AG10803 (cell line): ENCODE measurements at regions not wholly inside any gene's neighbourhood (a gene's known extent, or its start where the extent isn't known, plus 50 kb on each side); places are given as distances from the start of the nearest gene placed in this dataset.

ENCODE experiments used
- DNase-seq: peaks from one replicate; pipeline ENCODE4 v3.0.0; 2010; ENCODE audit warnings: low read depth
- H3K4me3 ChIP-seq: 2 replicates; pipeline ENCODE4 v1.5.1; 2011; ENCODE audit warnings: mild to moderate bottlenecking, low read length, control low read depth
- CTCF ChIP-seq: conservative IDR thresholded peaks from 2 replicates; pipeline ENCODE4 v1.5.1; 2011; ENCODE audit warnings: mild to moderate bottlenecking, low read length, control low read depth, inconsistent platforms

GRCh38 chr7:67550801-67551436 is 554.3 kb downstream of the TYW1 start:
- H3K4me3 ChIP-seq: no peak overlapping the region
- no peak for DNase-seq

GRCh38 chr7:67552738-67553137 is 556.1 kb downstream of the TYW1 start:
- no peak for DNase-seq
- no peak for TF ChIP-seq CTCF
- H3K4me3 ChIP-seq: no peak overlapping the region

More at GRCh38 chr7:67550801-67551436, 554.3 kb downstream of the TYW1 start:
- TF ChIP-seq CTCF: no peak

GRCh38 chr7:67553378-67553777 is 556.7 kb downstream of the TYW1 start:
- H3K4me3 ChIP-seq: no peak overlapping the region
- DNase-seq: peak; percentile 11
- TF ChIP-seq CTCF: no peak

- no peak overlapping the region for H3K4me3 ChIP-seq
- DNase-seq: no peak
Observed at GRCh38 chr7:67554986-67555385, 558.4 kb downstream of the TYW1 start.

GRCh38 chr7:67564959-67565358 is 568.3 kb downstream of the TYW1 start:
- no peak for TF ChIP-seq CTCF
- no peak for DNase-seq

More at GRCh38 chr7:67554986-67555385, 558.4 kb downstream of the TYW1 start:
- no peak for TF ChIP-seq CTCF

GRCh38 chr7:67566101-67566500 is 569.5 kb downstream of the TYW1 start:
- DNase-seq: peak; percentile 39
- H3K4me3 ChIP-seq: no peak overlapping the region
- no peak for TF ChIP-seq CTCF

More at GRCh38 chr7:67564959-67565358, 568.3 kb downstream of the TYW1 start:
- no peak overlapping the region for H3K4me3 ChIP-seq

GRCh38 chr7:67571026-67571545 is 574.5 kb downstream of the TYW1 start:
- TF ChIP-seq CTCF: no peak
- no peak overlapping the region for H3K4me3 ChIP-seq
- DNase-seq: no peak
